ENCODE measurements at regions not wholly inside any gene's neighbourhood (a gene's known extent, or its start where the extent isn't known, plus 50 kb on each side); places are given as distances from the start of the nearest gene placed in this dataset.
"Not testable (repeated sequence)": the region's sequence is repeated elsewhere in the genome, so short reads cannot be mapped to it uniquely, and the experiment has no call there.

DNA sequence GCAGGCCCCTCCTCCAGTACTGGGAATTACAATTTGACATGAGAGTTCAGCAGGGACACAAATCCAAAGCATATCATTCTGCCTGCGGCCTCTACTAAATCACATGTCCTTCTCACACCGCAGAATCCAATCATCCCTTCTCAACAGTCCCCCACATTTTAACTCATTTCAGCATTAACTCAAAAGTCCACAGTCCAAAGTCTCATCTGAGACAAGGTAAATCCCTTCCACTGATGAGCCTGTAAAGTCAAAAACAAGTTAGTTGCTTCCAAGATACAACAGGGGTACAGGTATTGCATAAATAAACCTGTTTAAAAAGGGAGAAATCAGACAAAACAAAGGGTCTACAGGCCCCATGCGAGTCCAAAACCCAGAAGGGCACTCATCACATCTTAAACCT is 64.0 kb downstream of the EBNA1BP2 start:
- no peak overlapping the region for H3K27ac ChIP-seq (ENCODE audit: insufficient read depth, low read depth, low read length, poor library complexity, severe bottlenecking)
- no peaks in the 10 kb centered on the region for H3K36me3 ChIP-seq (ENCODE audit: control insufficient read depth, insufficient read depth, low read length)
- H3K4me3 ChIP-seq (ENCODE audit: insufficient read depth, low read depth, low read length), result no peak overlapping the region
- 88 to 94% methylated on average over 3 of the region's 3 CpGs for WGBS, 2 experiments
- no peaks in the 10 kb centered on the region for H3K4me1 ChIP-seq (ENCODE audit: control insufficient read depth, insufficient read depth, low read length)
- peaks cover 3% of the 10 kb centered on the region for H3K9me3 ChIP-seq (ENCODE audit: control insufficient read depth, low read length)
- no peaks in the 10 kb centered on the region for H3K27me3 ChIP-seq (ENCODE audit: control insufficient read depth, insufficient read depth, low read length, poor library complexity, severe bottlenecking)

GRCh38 chr1:43107664-43108063 is 64.4 kb downstream of the EBNA1BP2 start:
- H3K27me3 ChIP-seq (ENCODE audit: control insufficient read depth, insufficient read depth, low read length, poor library complexity, severe bottlenecking), result no peaks in the 10 kb centered on the region
- 94% methylated on average over 19 of the region's 19 CpGs for WGBS, 2 experiments
- no peak overlapping the region for H3K4me3 ChIP-seq (ENCODE audit: insufficient read depth, low read depth, low read length)
- H3K27ac ChIP-seq (ENCODE audit: insufficient read depth, low read depth, low read length, poor library complexity, severe bottlenecking), result no peak overlapping the region
- H3K9me3 ChIP-seq (ENCODE audit: control insufficient read depth, low read length), result peaks cover 3% of the 10 kb centered on the region
- no peaks in the 10 kb centered on the region for H3K36me3 ChIP-seq (ENCODE audit: control insufficient read depth, insufficient read depth, low read length)
- H3K4me1 ChIP-seq (ENCODE audit: control insufficient read depth, insufficient read depth, low read length), result no peaks in the 10 kb centered on the region

DNA sequence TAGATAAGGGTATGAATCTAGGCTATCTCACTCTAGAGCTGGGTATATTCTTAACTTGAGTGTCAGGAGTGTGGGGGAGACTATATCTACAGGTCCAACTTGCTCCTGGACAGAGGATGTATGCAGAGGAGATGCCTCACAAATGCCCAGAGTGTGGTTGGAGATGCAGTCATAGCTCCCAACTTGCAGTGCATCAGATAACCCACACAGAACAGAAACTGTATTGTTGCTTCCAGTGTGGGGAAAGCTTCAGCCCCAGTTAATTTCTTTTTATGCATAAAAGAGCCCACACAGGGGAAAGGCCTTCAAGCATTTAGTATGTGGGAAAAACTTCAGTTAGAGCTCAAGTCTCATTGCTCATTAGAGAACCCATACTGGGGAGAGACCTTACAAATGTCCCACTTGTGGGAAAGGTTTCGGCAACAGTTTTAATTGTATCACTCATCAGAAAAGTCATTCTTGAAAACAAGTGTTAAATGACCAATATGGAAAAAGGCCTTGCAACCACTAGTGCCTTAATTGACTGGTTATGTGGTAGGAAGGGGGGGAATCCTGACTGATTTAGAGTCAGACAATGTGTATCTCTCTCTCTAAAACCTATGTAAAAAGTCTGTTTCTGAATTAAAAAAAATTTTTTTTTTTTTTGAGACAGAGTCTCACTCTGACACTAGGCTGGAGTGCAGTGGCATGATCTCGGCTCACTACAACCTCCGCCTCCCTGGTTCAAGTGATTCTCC is 67.9 kb downstream of the EBNA1BP2 start:
- 93 to 95% methylated on average over 3 of the region's 3 CpGs for WGBS, 2 experiments
- peaks cover 3% of the 10 kb centered on the region for H3K9me3 ChIP-seq (ENCODE audit: control insufficient read depth, low read length)
- H3K36me3 ChIP-seq (ENCODE audit: control insufficient read depth, insufficient read depth, low read length), result no peaks in the 10 kb centered on the region
- H3K4me3 ChIP-seq (ENCODE audit: insufficient read depth, low read depth, low read length), result no peak overlapping the region
- no peak overlapping the region for H3K27ac ChIP-seq (ENCODE audit: insufficient read depth, low read depth, low read length, poor library complexity, severe bottlenecking)
- H3K4me1 ChIP-seq (ENCODE audit: control insufficient read depth, insufficient read depth, low read length), result no peaks in the 10 kb centered on the region
- H3K27me3 ChIP-seq (ENCODE audit: control insufficient read depth, insufficient read depth, low read length, poor library complexity, severe bottlenecking), result no peaks in the 10 kb centered on the region

DNA sequence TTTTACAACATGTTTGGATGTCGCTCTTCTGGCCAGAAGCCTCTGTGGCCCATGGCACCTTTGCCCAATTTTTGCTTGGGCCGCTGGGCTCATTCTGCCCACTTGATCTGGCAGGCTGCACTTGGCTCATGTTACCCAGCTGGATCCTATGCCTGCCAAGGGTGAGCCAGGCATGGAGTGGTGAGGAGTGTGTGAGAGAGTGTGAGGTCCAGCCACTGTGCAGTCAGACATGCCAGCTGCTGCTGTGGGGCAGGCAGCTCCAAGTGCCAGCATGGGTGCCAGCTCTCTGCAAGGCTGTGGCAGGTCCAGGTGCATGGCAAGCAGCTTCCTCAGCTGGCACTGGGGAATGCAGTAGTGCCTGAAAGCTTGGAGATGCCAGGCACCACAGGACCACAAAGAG is 71.0 kb downstream of the EBNA1BP2 start:
- Histone ChIP-seq H3K27ac (ENCODE audit: insufficient read depth, low read depth, low read length, poor library complexity, severe bottlenecking) (no peak overlapping the region), H3K4me3 (ENCODE audit: insufficient read depth, low read depth, low read length) (no peak overlapping the region), H3K4me1 (ENCODE audit: control insufficient read depth, insufficient read depth, low read length) (no peaks in the 10 kb centered on the region), H3K27me3 (ENCODE audit: control insufficient read depth, insufficient read depth, low read length, poor library complexity, severe bottlenecking) (no peaks in the 10 kb centered on the region), H3K36me3 (ENCODE audit: control insufficient read depth, insufficient read depth, low read length) (no peaks in the 10 kb centered on the region), H3K9me3 (ENCODE audit: control insufficient read depth, low read length) (no peaks in the 10 kb centered on the region)
- WGBS, 2 experiments, result 95% methylated on average over 2 of the region's 2 CpGs

DNA sequence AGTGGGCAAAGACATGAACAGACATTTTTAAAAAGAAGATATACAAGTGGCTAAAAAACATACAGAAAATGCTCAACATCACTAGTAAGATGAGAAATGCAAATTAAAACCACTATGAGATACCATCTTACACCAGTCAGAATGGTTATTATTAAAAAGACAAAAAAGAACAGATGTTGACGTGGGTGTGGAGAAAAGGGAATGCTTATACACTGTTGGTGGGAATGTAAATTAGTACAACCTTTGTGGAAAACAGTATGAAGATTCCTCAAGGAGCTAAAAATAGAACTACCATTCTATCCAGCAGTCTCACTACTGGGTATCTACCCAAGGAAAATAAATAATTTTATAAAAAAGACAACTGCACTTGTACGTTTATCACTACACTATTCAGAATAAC is 73.9 kb downstream of the EBNA1BP2 start:
- H3K36me3 ChIP-seq (ENCODE audit: control insufficient read depth, insufficient read depth, low read length), result no peaks in the 10 kb centered on the region
- WGBS, 2 experiments, result 82 to 92% methylated on average over 2 of the region's 2 CpGs
- H3K9me3 ChIP-seq (ENCODE audit: control insufficient read depth, low read length), result no peaks in the 10 kb centered on the region

GRCh38 chr1:43096528-43096927 is 75.6 kb downstream of the EBNA1BP2 start:
- not testable (repeated sequence) for H3K9me3 ChIP-seq (ENCODE audit: control insufficient read depth, low read length); H3K4me3 ChIP-seq (ENCODE audit: insufficient read depth, low read depth, low read length); H3K4me1 ChIP-seq (ENCODE audit: control insufficient read depth, insufficient read depth, low read length); H3K27ac ChIP-seq (ENCODE audit: insufficient read depth, low read depth, low read length, poor library complexity, severe bottlenecking); H3K27me3 ChIP-seq (ENCODE audit: control insufficient read depth, insufficient read depth, low read length, poor library complexity, severe bottlenecking); H3K36me3 ChIP-seq (ENCODE audit: control insufficient read depth, insufficient read depth, low read length)
- WGBS, 2 experiments, result 95 to 97% methylated on average over 3 of the region's 3 CpGs

More for the DNA sequence above, 73.9 kb downstream of the EBNA1BP2 start:
- Histone ChIP-seq H3K4me1 (ENCODE audit: control insufficient read depth, insufficient read depth, low read length) (no peaks in the 10 kb centered on the region), H3K4me3 (ENCODE audit: insufficient read depth, low read depth, low read length) (no peak overlapping the region), H3K27me3 (ENCODE audit: control insufficient read depth, insufficient read depth, low read length, poor library complexity, severe bottlenecking) (no peaks in the 10 kb centered on the region), H3K27ac (ENCODE audit: insufficient read depth, low read depth, low read length, poor library complexity, severe bottlenecking) (no peak overlapping the region)

DNA sequence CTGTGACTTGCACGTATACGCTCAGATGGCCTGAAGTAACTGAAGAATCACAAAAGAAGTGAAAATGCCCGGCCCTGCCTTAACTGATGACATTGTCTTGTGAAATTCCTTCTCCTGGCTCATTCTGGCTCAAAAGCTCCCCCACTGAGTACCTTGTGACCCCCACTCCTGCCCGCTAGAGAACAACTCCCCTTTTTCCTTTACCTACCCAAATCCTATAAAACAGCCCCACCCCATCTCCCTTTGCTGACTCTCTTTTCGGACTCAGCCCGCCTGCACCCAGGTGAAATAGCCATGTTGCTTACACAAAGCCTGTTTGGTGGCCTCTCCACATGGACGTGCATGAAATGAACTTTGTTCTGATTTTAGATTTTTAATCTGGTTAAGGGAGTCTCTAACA is 81.3 kb downstream of the EBNA1BP2 start:
- not testable (repeated sequence) for H3K4me3 ChIP-seq (ENCODE audit: insufficient read depth, low read depth, low read length); H3K4me1 ChIP-seq (ENCODE audit: control insufficient read depth, insufficient read depth, low read length); H3K36me3 ChIP-seq (ENCODE audit: control insufficient read depth, insufficient read depth, low read length); H3K27me3 ChIP-seq (ENCODE audit: control insufficient read depth, insufficient read depth, low read length, poor library complexity, severe bottlenecking); H3K27ac ChIP-seq (ENCODE audit: insufficient read depth, low read depth, low read length, poor library complexity, severe bottlenecking); H3K9me3 ChIP-seq (ENCODE audit: control insufficient read depth, low read length)
- 33 to 39% methylated on average over 7 of the region's 7 CpGs for WGBS, 2 experiments

DNA sequence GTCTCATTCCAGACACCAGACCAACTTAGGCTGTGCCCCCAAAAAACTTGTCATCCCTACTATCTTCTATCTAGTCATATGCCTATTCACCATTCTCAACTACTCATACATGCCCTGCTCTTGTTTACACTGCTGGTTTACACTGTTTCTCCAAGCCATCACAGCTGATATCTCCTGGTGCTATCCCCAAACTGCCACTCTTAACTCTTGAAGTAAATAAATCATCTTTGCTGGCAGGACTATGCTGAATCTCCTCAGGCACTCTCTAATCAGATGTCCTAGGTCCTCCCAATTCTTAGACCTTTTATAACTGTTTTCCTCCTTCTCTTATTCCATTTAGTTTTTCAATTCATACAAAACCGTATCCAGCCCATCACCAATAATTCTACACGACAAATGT is 81.9 kb downstream of the EBNA1BP2 start:
- not testable (repeated sequence) for H3K4me1 ChIP-seq (ENCODE audit: control insufficient read depth, insufficient read depth, low read length); H3K4me3 ChIP-seq (ENCODE audit: insufficient read depth, low read depth, low read length); H3K36me3 ChIP-seq (ENCODE audit: control insufficient read depth, insufficient read depth, low read length); H3K27ac ChIP-seq (ENCODE audit: insufficient read depth, low read depth, low read length, poor library complexity, severe bottlenecking); H3K27me3 ChIP-seq (ENCODE audit: control insufficient read depth, insufficient read depth, low read length, poor library complexity, severe bottlenecking); H3K9me3 ChIP-seq (ENCODE audit: control insufficient read depth, low read length)
- 73 to 78% methylated on average over 2 of the region's 2 CpGs for WGBS, 2 experiments

DNA sequence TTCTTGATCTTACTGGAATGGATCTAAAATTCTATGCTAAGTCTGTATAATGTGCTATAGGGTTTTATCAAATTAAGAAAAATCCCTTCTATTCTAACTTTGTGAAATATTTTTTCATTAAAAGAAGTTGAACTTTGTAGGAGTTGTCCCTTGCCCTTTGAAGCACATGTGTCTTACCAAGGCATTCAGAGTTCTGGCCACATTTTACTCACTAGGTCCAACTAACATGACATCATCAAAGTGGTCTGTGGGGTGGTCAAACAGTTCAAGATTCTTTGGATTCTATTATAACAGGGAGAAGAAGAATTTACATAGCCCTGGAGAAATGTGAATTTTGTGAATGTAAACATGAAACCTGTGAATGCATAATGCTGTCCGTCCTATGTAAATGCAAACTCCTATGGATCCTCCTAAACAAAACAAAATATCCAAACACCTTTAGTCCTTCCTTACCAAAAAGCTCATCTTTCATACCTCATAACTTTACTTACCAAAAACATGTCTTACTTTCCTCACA is 88.7 kb downstream of the EBNA1BP2 start:
- Histone ChIP-seq H3K36me3 (ENCODE audit: control insufficient read depth, insufficient read depth, low read length) (no peaks in the 10 kb centered on the region), H3K27me3 (ENCODE audit: control insufficient read depth, insufficient read depth, low read length, poor library complexity, severe bottlenecking) (no peaks in the 10 kb centered on the region), H3K9me3 (ENCODE audit: control insufficient read depth, low read length) (no peaks in the 10 kb centered on the region), H3K4me3 (ENCODE audit: insufficient read depth, low read depth, low read length) (no peak overlapping the region), H3K27ac (ENCODE audit: insufficient read depth, low read depth, low read length, poor library complexity, severe bottlenecking) (no peak overlapping the region), H3K4me1 (ENCODE audit: control insufficient read depth, insufficient read depth, low read length) (no peaks in the 10 kb centered on the region)
- WGBS, 2 experiments, result 94 to 100% methylated on average over 1 of the region's 1 CpG

GRCh38 chr1:43082740-43083139 is 89.3 kb downstream of the EBNA1BP2 start:
- Histone ChIP-seq H3K4me1 (ENCODE audit: control insufficient read depth, insufficient read depth, low read length) (no peaks in the 10 kb centered on the region), H3K9me3 (ENCODE audit: control insufficient read depth, low read length) (no peaks in the 10 kb centered on the region), H3K4me3 (ENCODE audit: insufficient read depth, low read depth, low read length) (no peak overlapping the region), H3K36me3 (ENCODE audit: control insufficient read depth, insufficient read depth, low read length) (no peaks in the 10 kb centered on the region), H3K27ac (ENCODE audit: insufficient read depth, low read depth, low read length, poor library complexity, severe bottlenecking) (peak overlapping the region; percentile 36), H3K27me3 (ENCODE audit: control insufficient read depth, insufficient read depth, low read length, poor library complexity, severe bottlenecking) (no peaks in the 10 kb centered on the region)
- 65 to 79% methylated on average over 6 of the region's 6 CpGs for WGBS, 2 experiments

All from ectodermal cell (in vitro differentiated cells).